ENCODE measurements at regions not wholly inside any gene's neighbourhood (a gene's known extent, or its start where the extent isn't known, plus 50 kb on each side); places are given as distances from the start of the nearest gene placed in this dataset.
"Not testable (repeated sequence)": the region's sequence is repeated elsewhere in the genome, so short reads cannot be mapped to it uniquely, and the experiment has no call there.

GRCh38 chr2:37744961-37745360 is 73.5 kb upstream of the CDC42EP3 start:
- TF ChIP-seq CTCF, POLR2A (IDR thresholded peaks at IDR 0.05): not testable (repeated sequence)
